ENCODE measurements at regions not wholly inside any gene's neighbourhood (a gene's known extent, or its start where the extent isn't known, plus 50 kb on each side); places are given as distances from the start of the nearest gene placed in this dataset.

DNA sequence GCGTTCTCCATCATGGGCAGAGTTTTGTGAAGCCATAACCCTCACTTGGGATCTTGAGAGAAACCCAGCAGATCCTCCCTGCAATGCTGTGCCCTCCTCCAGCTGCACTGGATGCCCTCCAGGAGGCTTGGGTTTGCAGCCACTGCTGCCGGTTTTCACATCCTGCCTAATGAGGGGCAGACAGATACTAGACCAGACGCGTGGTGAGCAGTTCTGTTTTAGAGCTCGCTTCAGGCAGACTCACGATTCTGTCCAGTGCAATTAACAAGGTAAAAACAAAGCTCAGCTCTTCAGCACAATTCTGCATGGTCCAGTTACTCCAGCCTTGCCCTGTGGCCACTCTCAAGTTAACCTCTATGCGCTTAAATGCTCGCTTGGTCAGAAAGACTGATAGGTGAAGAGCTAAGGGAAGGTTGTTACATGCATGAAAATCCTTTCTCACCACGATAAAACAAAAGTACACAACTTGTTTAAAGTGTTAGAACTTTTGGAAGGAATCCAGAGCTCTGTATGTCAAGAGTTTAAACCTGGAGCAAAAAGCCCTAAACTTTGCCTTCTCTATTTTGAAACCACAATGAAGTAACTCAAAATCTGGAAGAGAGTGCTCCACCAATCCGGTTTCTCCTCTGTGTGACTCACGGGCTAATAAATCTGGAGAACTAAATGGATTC is 292.3 kb upstream of the FAT3 start:
- no peak overlapping the region for H3K4me3 ChIP-seq (ENCODE audit: insufficient read depth, low read depth, low read length)
- in situ Hi-C loops (cut with MboI; ENCODE audit: low sequenced_read_pairs) (no loop called here), intact Hi-C loops (cut with micrococcal nuclease) (no loop called here), dilution Hi-C loops (cut with HindIII; ENCODE audit: low sequenced_read_pairs, unreplicated experiment) (no loop called here)
- no peak overlapping the region for H2AK9ac ChIP-seq (replicated peaks; ENCODE audit: low read depth, low read length, poor library complexity)
- WGBS, 2 experiments (ENCODE audit: extremely low coverage in 2 of 2, insufficient read length in 1 of 2) = 61% methylated on average over 5 of the region's 11 CpGs; no CpG with 5 or more reads in 1 of the 2 experiments
- H3K79me1 ChIP-seq (ENCODE audit: low read depth in 1 of 2, low read length in 2 of 2) = no peaks in the 10 kb centered on the region
- no peak overlapping the region for H2AK5ac ChIP-seq (ENCODE audit: low read depth, low read length)
- H3K9me1 ChIP-seq (ENCODE audit: insufficient read depth, low read length) = no peaks in the 10 kb centered on the region
- no peak overlapping the region for H3K56ac ChIP-seq (ENCODE audit: extremely low read depth, insufficient read depth, low read length)
- ATAC-seq (ENCODE audit: low read depth) (no peak), DNase-seq (no peak)
- no peak overlapping the region for H3K4ac ChIP-seq (ENCODE audit: low read depth, low read length)
- TF ChIP-seq CEBPB (IDR thresholded peaks at IDR 0.05; ENCODE audit: low read depth, low read length) = no peak
- TF ChIP-seq NFE2L2 (IDR thresholded peaks at IDR 0.05; ENCODE audit: low read depth, low read length) = no peak
- no peak for TF ChIP-seq RFX5 (IDR thresholded peaks at IDR 0.05; ENCODE audit: low read depth, low read length)
- TF ChIP-seq RCOR1 (IDR thresholded peaks at IDR 0.05; ENCODE audit: insufficient replicate concordance, low read length) = no peak
- no peak for TF ChIP-seq FOS (IDR thresholded peaks at IDR 0.05; ENCODE audit: low read depth, low read length)
- TF ChIP-seq, protein P1, sequence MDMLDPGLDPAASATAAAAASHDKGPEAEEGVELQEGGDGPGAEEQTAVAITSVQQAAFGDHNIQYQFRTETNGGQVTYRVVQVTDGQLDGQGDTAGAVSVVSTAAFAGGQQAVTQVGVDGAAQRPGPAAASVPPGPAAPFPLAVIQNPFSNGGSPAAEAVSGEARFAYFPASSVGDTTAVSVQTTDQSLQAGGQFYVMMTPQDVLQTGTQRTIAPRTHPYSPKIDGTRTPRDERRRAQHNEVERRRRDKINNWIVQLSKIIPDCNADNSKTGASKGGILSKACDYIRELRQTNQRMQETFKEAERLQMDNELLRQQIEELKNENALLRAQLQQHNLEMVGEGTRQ (IDR thresholded peaks at IDR 0.05; ENCODE audit: low read depth, low read length) = no peak
- TF ChIP-seq RAD21 (IDR thresholded peaks at IDR 0.05; ENCODE audit: low read length) = no peak
- TF ChIP-seq, protein P2, sequence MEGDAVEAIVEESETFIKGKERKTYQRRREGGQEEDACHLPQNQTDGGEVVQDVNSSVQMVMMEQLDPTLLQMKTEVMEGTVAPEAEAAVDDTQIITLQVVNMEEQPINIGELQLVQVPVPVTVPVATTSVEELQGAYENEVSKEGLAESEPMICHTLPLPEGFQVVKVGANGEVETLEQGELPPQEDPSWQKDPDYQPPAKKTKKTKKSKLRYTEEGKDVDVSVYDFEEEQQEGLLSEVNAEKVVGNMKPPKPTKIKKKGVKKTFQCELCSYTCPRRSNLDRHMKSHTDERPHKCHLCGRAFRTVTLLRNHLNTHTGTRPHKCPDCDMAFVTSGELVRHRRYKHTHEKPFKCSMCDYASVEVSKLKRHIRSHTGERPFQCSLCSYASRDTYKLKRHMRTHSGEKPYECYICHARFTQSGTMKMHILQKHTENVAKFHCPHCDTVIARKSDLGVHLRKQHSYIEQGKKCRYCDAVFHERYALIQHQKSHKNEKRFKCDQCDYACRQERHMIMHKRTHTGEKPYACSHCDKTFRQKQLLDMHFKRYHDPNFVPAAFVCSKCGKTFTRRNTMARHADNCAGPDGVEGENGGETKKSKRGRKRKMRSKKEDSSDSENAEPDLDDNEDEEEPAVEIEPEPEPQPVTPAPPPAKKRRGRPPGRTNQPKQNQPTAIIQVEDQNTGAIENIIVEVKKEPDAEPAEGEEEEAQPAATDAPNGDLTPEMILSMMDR (conservative IDR thresholded peaks at IDR 0.05; ENCODE audit: low read depth, low read length) = no peak
- TF ChIP-seq MAFK (IDR thresholded peaks at IDR 0.05; ENCODE audit: low read depth, low read length) = no peak
- TF ChIP-seq, protein P3, sequence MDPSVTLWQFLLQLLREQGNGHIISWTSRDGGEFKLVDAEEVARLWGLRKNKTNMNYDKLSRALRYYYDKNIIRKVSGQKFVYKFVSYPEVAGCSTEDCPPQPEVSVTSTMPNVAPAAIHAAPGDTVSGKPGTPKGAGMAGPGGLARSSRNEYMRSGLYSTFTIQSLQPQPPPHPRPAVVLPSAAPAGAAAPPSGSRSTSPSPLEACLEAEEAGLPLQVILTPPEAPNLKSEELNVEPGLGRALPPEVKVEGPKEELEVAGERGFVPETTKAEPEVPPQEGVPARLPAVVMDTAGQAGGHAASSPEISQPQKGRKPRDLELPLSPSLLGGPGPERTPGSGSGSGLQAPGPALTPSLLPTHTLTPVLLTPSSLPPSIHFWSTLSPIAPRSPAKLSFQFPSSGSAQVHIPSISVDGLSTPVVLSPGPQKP (IDR thresholded peaks at IDR 0.05; ENCODE audit: borderline replicate concordance, low read depth, low read length) = no peak
- ChIA-PET POLR2A (ENCODE audit: unreplicated experiment) (no interaction called here), CTCF (no interaction called here)
- no peak overlapping the region for H3K18ac ChIP-seq (ENCODE audit: low read depth, low read length)
- no peak overlapping the region for H2BK5ac ChIP-seq (ENCODE audit: low read depth, low read length, poor library complexity, severe bottlenecking)
- H3K4me2 ChIP-seq (ENCODE audit: low read depth, low read length) = no peak overlapping the region
- H3K14ac ChIP-seq (replicated peaks; ENCODE audit: low read depth, low read length) = no peak overlapping the region
- no peak overlapping the region for H4K91ac ChIP-seq (ENCODE audit: insufficient read depth, low read depth, low read length)
- H3K4me1 ChIP-seq (ENCODE audit: control insufficient read depth, insufficient read depth, low read length) = no peaks in the 10 kb centered on the region
- no peak overlapping the region for H4K8ac ChIP-seq (ENCODE audit: low read depth in 2 of 2, low read length in 2 of 2)
- no peak overlapping the region for H2BK120ac ChIP-seq (ENCODE audit: low read depth, low read length)
- H3K27ac ChIP-seq (ENCODE audit: insufficient read depth, low read length) = no peak overlapping the region
- no peak overlapping the region for H4K5ac ChIP-seq (ENCODE audit: low read depth, low read length)
- H3K27me3 ChIP-seq (ENCODE audit: control insufficient read depth, insufficient read depth, low read length) = no peaks in the 10 kb centered on the region
- no peak overlapping the region for H2AFZ ChIP-seq (replicated peaks; ENCODE audit: low read length, poor library complexity)
- BruUV-seq (replicated peaks) = no TSS peak
- H2BK20ac ChIP-seq (ENCODE audit: low read depth, low read length) = no peak overlapping the region
- no peak overlapping the region for H3K9ac ChIP-seq (ENCODE audit: low read depth, low read length)
- H3K36me3 ChIP-seq (ENCODE audit: control insufficient read depth, insufficient read depth, low read length) = no peaks in the 10 kb centered on the region
- H3K9me3 ChIP-seq (ENCODE audit: control insufficient read depth, insufficient read depth, low read length) = peaks cover 3% of the 10 kb centered on the region
- H3K23ac ChIP-seq (ENCODE audit: low read depth, low read length) = no peak overlapping the region
- no peak overlapping the region for H2BK15ac ChIP-seq (ENCODE audit: low read depth, low read length)
- no peaks in the 10 kb centered on the region for H4K20me1 ChIP-seq (ENCODE audit: insufficient read depth, low read length)

Measured in IMR-90 (cell line).